ENCODE measurements at regions not wholly inside any gene's neighbourhood (a gene's known extent, or its start where the extent isn't known, plus 50 kb on each side); places are given as distances from the start of the nearest gene placed in this dataset.
A peak's percentile ranks its signal among the peaks of the same experiment; 100 is the strongest.

DNA sequence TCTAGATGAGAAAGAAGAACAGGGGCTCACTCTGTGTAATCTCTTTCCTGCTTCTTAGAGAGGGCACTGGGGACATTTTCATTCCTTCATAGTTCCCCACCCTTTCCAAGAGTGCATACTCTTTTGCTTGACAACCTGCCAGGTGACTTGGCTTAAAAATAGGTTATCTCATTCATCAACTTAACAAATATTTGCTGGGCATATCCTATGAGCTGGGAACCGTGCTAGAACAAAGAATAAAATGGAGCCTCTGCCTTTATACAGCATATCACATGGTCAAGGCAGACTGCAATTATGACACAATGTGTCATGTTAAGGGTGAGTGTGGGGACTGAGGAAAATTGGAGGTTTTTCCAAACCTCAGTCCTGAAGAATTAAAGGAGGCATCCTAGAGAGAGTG is 209.8 kb upstream of the FOXA2 start:
- TF ChIP-seq CTCF (IDR thresholded peaks at IDR 0.05) (no peak), POLR2AphosphoS5 (IDR thresholded peaks at IDR 0.05) (no peak), EP300 (IDR thresholded peaks at IDR 0.05) (no peak), POLR2A (IDR thresholded peaks at IDR 0.05; ENCODE audit: low read depth) (no peak)
- H3K27ac ChIP-seq (replicated peaks in 1 of 4), result peak overlapping the region in 1 of 4 donors; percentile 40
- H3K4me3 ChIP-seq, result no peak overlapping the region
- no peaks in the 10 kb centered on the region for H3K9me3 ChIP-seq
- no peaks in the 10 kb centered on the region for H3K27me3 ChIP-seq
- no peak for DNase-seq (ENCODE audit: extremely low spot score)
- no peaks in the 10 kb centered on the region for H3K36me3 ChIP-seq
- peaks cover 8 to 28% (median 18%) of the 10 kb centered on the region in 4 donors for H3K4me1 ChIP-seq
- 8% methylated on average over 1 of the region's 1 CpG for WGBS
- intact Hi-C loops (cut with DNase I), result no loop called here

DNA sequence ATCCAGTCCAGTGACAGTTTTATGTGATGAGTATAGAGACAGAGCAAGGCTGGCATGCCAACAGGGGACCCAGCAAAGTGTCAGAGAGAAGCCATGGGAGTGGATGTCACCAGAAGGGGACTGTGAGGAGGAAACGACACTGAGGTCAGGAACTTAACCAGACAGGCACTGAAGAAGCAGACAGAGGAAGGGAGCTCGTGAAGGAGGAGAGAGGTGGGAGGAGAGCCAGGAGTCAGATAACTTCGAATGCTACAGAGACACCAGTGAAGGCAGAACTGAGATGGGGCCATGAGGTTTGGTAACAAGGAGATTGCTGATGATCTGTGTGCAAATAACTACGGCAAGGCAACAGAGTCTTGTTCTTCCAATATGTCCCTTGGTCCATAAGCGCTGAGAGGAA is 211.1 kb upstream of the FOXA2 start:
- H3K4me1 ChIP-seq, result peaks cover 8 to 28% (median 16%) of the 10 kb centered on the region in 4 donors
- H3K9me3 ChIP-seq, result no peaks in the 10 kb centered on the region
- no peaks in the 10 kb centered on the region for H3K36me3 ChIP-seq
- H3K27ac ChIP-seq (replicated peaks in 1 of 4), result peak overlapping the region; percentile 40 to 49 (median 46)
- H3K4me3 ChIP-seq, result no peak overlapping the region
- intact Hi-C loops (cut with DNase I), result no loop called here
- WGBS, result 63% methylated on average over 5 of the region's 5 CpGs
- no peaks in the 10 kb centered on the region for H3K27me3 ChIP-seq
- no peak for DNase-seq (ENCODE audit: extremely low spot score)
- no peak for TF ChIP-seq POLR2AphosphoS5 (IDR thresholded peaks at IDR 0.05)
- no peak for TF ChIP-seq EP300 (IDR thresholded peaks at IDR 0.05)
- TF ChIP-seq CTCF (IDR thresholded peaks at IDR 0.05), result no peak
- TF ChIP-seq POLR2A (IDR thresholded peaks at IDR 0.05; ENCODE audit: low read depth), result no peak

GRCh38 chr20:22795871-22796270 is 211.5 kb upstream of the FOXA2 start:
- peak; percentile 94 for DNase-seq (ENCODE audit: extremely low spot score)
- intact Hi-C loops (cut with DNase I), result no loop called here
- peak overlapping the region; percentile 35 to 49 (median 46) for H3K27ac ChIP-seq (replicated peaks in 1 of 4)
- WGBS, result 31% methylated on average over 4 of the region's 4 CpGs
- TF ChIP-seq CTCF (IDR thresholded peaks at IDR 0.05) (no peak), POLR2AphosphoS5 (IDR thresholded peaks at IDR 0.05) (peak in 1 of 2 donors; percentile 45), EP300 (IDR thresholded peaks at IDR 0.05) (no peak), POLR2A (IDR thresholded peaks at IDR 0.05; ENCODE audit: low read depth) (no peak)
- no peaks in the 10 kb centered on the region for H3K27me3 ChIP-seq
- no peaks in the 10 kb centered on the region for H3K36me3 ChIP-seq
- H3K4me3 ChIP-seq, result no peak overlapping the region
- H3K9me3 ChIP-seq, result no peaks in the 10 kb centered on the region
- H3K4me1 ChIP-seq, result peaks cover 8 to 28% (median 16%) of the 10 kb centered on the region in 4 donors

DNA sequence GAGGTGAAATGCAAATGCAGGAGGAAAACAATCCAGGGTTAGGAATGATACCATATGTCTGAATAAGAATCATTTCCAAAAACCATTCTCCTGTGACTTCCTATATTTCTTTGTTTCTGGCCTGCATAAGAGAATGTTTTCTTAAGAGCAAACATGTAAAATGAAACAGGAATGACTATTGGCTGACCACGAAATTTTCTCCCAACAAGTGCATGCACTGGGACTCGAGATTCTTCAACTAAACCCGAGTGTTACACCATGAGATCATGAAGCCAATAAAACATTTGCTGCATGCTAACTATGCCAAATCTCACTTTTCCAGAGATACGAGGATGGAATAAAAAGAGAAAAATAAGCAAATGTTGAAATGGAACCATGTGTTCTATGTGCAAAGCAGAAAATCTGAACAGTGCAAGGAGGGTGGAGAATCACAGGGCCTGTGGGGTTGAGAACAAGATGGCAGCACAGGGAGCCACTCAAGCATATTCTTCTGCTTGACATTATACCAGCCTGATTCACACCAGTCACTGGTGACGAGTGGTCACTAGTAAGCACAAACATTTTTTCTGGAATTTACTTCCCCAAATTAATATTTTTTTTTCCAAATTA is 212.2 kb upstream of the FOXA2 start:
- no peaks in the 10 kb centered on the region for H3K36me3 ChIP-seq
- no peaks in the 10 kb centered on the region for H3K9me3 ChIP-seq
- TF ChIP-seq POLR2A (IDR thresholded peaks at IDR 0.05; ENCODE audit: low read depth), result no peak
- no peak for TF ChIP-seq POLR2AphosphoS5 (IDR thresholded peaks at IDR 0.05)
- TF ChIP-seq CTCF (IDR thresholded peaks at IDR 0.05), result no peak
- no peak for TF ChIP-seq EP300 (IDR thresholded peaks at IDR 0.05)
- H3K27me3 ChIP-seq, result no peaks in the 10 kb centered on the region
- no peak overlapping the region for H3K4me3 ChIP-seq
- intact Hi-C loops (cut with DNase I), result no loop called here
- H3K4me1 ChIP-seq, result peaks cover 8 to 28% (median 16%) of the 10 kb centered on the region in 4 donors
- H3K27ac ChIP-seq (replicated peaks in 1 of 4), result peak overlapping the region; percentile 35 to 49 (median 41)
- DNase-seq (ENCODE audit: extremely low spot score), result no peak
- WGBS, result 66% methylated on average over 5 of the region's 5 CpGs

DNA sequence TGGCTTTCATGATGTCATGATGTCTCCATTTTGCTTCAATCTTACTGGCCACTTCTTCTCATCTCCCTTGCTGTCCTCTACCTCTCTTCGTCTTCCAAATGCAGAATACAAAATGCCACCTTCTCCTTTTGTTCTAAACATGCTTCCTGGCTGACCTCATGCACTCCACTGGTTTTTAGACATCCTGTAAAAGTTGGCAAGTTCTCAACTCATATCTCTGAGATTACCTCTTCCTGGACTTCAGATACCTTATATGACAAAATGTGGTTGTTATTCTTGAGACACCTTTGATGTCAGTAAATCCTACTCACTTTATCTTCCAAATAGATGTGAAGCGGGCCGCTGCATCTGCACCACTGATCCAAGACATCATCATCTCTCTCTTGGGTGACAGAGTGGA is 212.7 kb upstream of the FOXA2 start:
- Histone ChIP-seq H3K36me3 (no peaks in the 10 kb centered on the region), H3K4me1 (peaks cover 8 to 28% (median 16%) of the 10 kb centered on the region in 4 donors), H3K4me3 (no peak overlapping the region), H3K27me3 (peaks cover 0 to 2% (median 0%) of the 10 kb centered on the region in 4 donors), H3K9me3 (no peaks in the 10 kb centered on the region), H3K27ac (replicated peaks in 1 of 4) (no peak overlapping the region)
- DNase-seq (ENCODE audit: extremely low spot score), result no peak
- 90% methylated on average over 3 of the region's 3 CpGs for WGBS
- intact Hi-C loops (cut with DNase I), result no loop called here
- TF ChIP-seq CTCF (IDR thresholded peaks at IDR 0.05) (no peak), POLR2AphosphoS5 (IDR thresholded peaks at IDR 0.05) (no peak), POLR2A (IDR thresholded peaks at IDR 0.05; ENCODE audit: low read depth) (no peak), EP300 (IDR thresholded peaks at IDR 0.05) (no peak)
